ENCODE measurements at regions not wholly inside any gene's neighbourhood (a gene's known extent, or its start where the extent isn't known, plus 50 kb on each side); places are given as distances from the start of the nearest gene placed in this dataset.

GRCh38 chr15:25177955-25178801 is 223.4 kb downstream of the SNRPN start:
- TF ChIP-seq RARB (CRISPR knock-in tag; IDR thresholded peaks at IDR 0.05) (no peak), PPARA (CRISPR knock-in tag; IDR thresholded peaks at IDR 0.05; ENCODE audit: borderline replicate concordance) (no peak), ZNF8 (CRISPR knock-in tag; IDR thresholded peaks at IDR 0.05) (no peak), SNAI2 (CRISPR knock-in tag; IDR thresholded peaks at IDR 0.05) (no peak), ARNTL (CRISPR knock-in tag; IDR thresholded peaks at IDR 0.05; ENCODE audit: borderline replicate concordance, low read depth) (no peak), CSDC2 (CRISPR knock-in tag; IDR thresholded peaks at IDR 0.05) (no peak)
